H9 (cell line): ENCODE measurements at regions not wholly inside any gene's neighbourhood (a gene's known extent, or its start where the extent isn't known, plus 50 kb on each side); places are given as distances from the start of the nearest gene placed in this dataset.
A peak's percentile ranks its signal among the peaks of the same experiment; 100 is the strongest.

Source experiments
- DNase-seq: peaks from one replicate; pipeline ENCODE4 v3.0.0-alpha.2; 2017
- H2AFZ ChIP-seq: one replicate; pipeline ENCODE4 v1.6.1; 2013; ENCODE audit warnings: mild to moderate bottlenecking, low read length, control low read depth, moderate library complexity
- H2AK5ac ChIP-seq: 2 replicates; pipeline ENCODE4 v1.6.1; 2013; ENCODE audit warnings: low read length, control low read depth, mixed read lengths; ENCODE audit not compliant: insufficient read length
- H2BK120ac ChIP-seq: one replicate; pipeline ENCODE4 v1.6.1; 2013; ENCODE audit warnings: low read depth, mild to moderate bottlenecking, low read length, control low read depth, inconsistent platforms; ENCODE audit not compliant: poor library complexity, severe bottlenecking
- H2BK12ac ChIP-seq: 2 replicates; pipeline ENCODE4 v1.6.1; 2013; ENCODE audit warnings: low read length, control low read depth, mixed read lengths, low read depth; ENCODE audit not compliant: insufficient read length
- H2BK15ac ChIP-seq: 2 replicates; pipeline ENCODE4 v1.6.1; 2013; ENCODE audit warnings: low read depth, low read length, control low read depth
- H2BK20ac ChIP-seq: one replicate; pipeline ENCODE4 v1.6.1; 2013; ENCODE audit warnings: low read depth, mild to moderate bottlenecking, low read length, control low read depth, inconsistent platforms; ENCODE audit not compliant: poor library complexity, severe bottlenecking
- H2BK5ac ChIP-seq: 2 replicates; pipeline ENCODE4 v1.6.1; 2013; ENCODE audit warnings: low read length, control low read depth, mixed read lengths; ENCODE audit not compliant: insufficient read length
- H3K14ac ChIP-seq: 2 replicates; pipeline ENCODE4 v1.6.1; 2013; ENCODE audit warnings: low read length, control low read depth; ENCODE audit not compliant: insufficient read depth
- H3K18ac ChIP-seq: 2 replicates; pipeline ENCODE4 v1.6.1; 2013; ENCODE audit warnings: low read depth, mild to moderate bottlenecking, mixed read lengths, low read length, control low read depth; ENCODE audit not compliant: insufficient read length
- H3K23ac ChIP-seq: 2 replicates; pipeline ENCODE4 v1.6.1; 2013; ENCODE audit warnings: low read length, control low read depth, mixed read lengths, low read depth; ENCODE audit not compliant: insufficient read length
- H3K23me2 ChIP-seq: 2 replicates; pipeline ENCODE4 v1.6.1; 2013; ENCODE audit warnings: low read depth, mild to moderate bottlenecking, mixed read lengths, low read length, control low read depth; ENCODE audit not compliant: insufficient read length, poor library complexity, severe bottlenecking
- H3K27ac ChIP-seq: 2 replicates; pipeline ENCODE4 v1.5.1; 2013; ENCODE audit warnings: low read length, control low read depth, mixed read lengths, low read depth; ENCODE audit not compliant: insufficient read length
- H3K27me3 ChIP-seq: 2 replicates; pipeline ENCODE4 v1.6.1; 2013; ENCODE audit warnings: low read length, control low read depth, inconsistent platforms; ENCODE audit not compliant: insufficient read depth
- H3K4ac ChIP-seq: 2 replicates; pipeline ENCODE4 v1.6.1; 2013; ENCODE audit warnings: low read depth, mild to moderate bottlenecking, control low read depth, inconsistent platforms, low read length, moderate library complexity
- H3K4me1 ChIP-seq: 2 replicates; pipeline ENCODE4 v1.6.1; 2013; ENCODE audit warnings: low read length, control low read depth, inconsistent platforms; ENCODE audit not compliant: insufficient read depth
- H3K4me2 ChIP-seq: 2 replicates; pipeline ENCODE4 v1.6.1; 2013; ENCODE audit warnings: low read length, control low read depth, mixed read lengths; ENCODE audit not compliant: insufficient read length, insufficient read depth
- H3K56ac ChIP-seq: 2 replicates; pipeline ENCODE4 v1.6.1; 2013; ENCODE audit warnings: low read depth, mild to moderate bottlenecking, mixed read lengths, low read length, control low read depth; ENCODE audit not compliant: insufficient read length
- H3K79me1 ChIP-seq: 2 replicates; pipeline ENCODE4 v1.6.1; 2013; ENCODE audit warnings: low read depth, mild to moderate bottlenecking, moderate library complexity, low read length, control low read depth, inconsistent platforms; ENCODE audit not compliant: insufficient read depth, poor library complexity, severe bottlenecking
- H3K79me2 ChIP-seq: 2 replicates; pipeline ENCODE4 v1.6.1; 2013; ENCODE audit warnings: low read length, control low read depth, inconsistent platforms; ENCODE audit not compliant: insufficient read depth
- H3K9ac ChIP-seq: 2 replicates; pipeline ENCODE4 v1.6.1; 2013; ENCODE audit warnings: low read length, control low read depth, mixed read lengths; ENCODE audit not compliant: insufficient read length; ENCODE audit errors: extremely low read depth
- H3K9me3 ChIP-seq: one replicate; pipeline ENCODE4 v1.6.1; 2013; ENCODE audit warnings: low read depth, low read length, inconsistent platforms; ENCODE audit not compliant: control insufficient read depth
- H3T11ph ChIP-seq: one replicate; pipeline ENCODE4 v1.6.1; 2013; ENCODE audit warnings: mild to moderate bottlenecking, low read length, control low read depth, inconsistent platforms
- H4K20me1 ChIP-seq: one replicate; pipeline ENCODE4 v1.6.1; 2013; ENCODE audit not compliant: control insufficient read depth, insufficient read length, insufficient read depth
- H4K5ac ChIP-seq: 2 replicates; pipeline ENCODE4 v1.6.1; 2013; ENCODE audit warnings: low read depth, mild to moderate bottlenecking, mixed read lengths, low read length, control low read depth; ENCODE audit not compliant: insufficient read length
- H4K8ac ChIP-seq: replicated peaks from 2 replicates; pipeline ENCODE4 v1.6.1; 2013; ENCODE audit warnings: low read length, control low read depth, mixed read lengths, low read depth; ENCODE audit not compliant: insufficient read length
- H4K91ac ChIP-seq: 2 replicates; pipeline ENCODE4 v1.6.1; 2013; ENCODE audit warnings: low read depth, mild to moderate bottlenecking, moderate library complexity, mixed read lengths, low read length, control low read depth; ENCODE audit not compliant: insufficient read length
- H3K27ac Mint-ChIP-seq, 3 experiments: 2 replicates in 2 of 3; 3 replicates in 1 of 3; pipeline ENCODE4 v1.8.0; 2020 to 2021; ENCODE audit warnings: mixed read lengths in 3 of 3, mild to moderate bottlenecking in 1 of 3, moderate library complexity in 1 of 3
- H3K27me3 Mint-ChIP-seq: 2 replicates; pipeline ENCODE4 v1.8.0; 2021; ENCODE audit warnings: low read depth, mild to moderate bottlenecking, moderate library complexity, mixed read lengths
- H3K36me3 Mint-ChIP-seq, 3 experiments: 2 replicates in 2 of 3; 3 replicates in 1 of 3; pipeline ENCODE4 v1.8.0; 2020 to 2021; ENCODE audit warnings: low read depth in 3 of 3, mixed read lengths in 3 of 3; ENCODE audit not compliant: insufficient read depth in 1 of 3
- H3K4me1 Mint-ChIP-seq, 2 experiments: 2 replicates each; pipeline ENCODE4 v1.8.0; 2020; ENCODE audit warnings: mixed read lengths in 2 of 2
- H3K4me3 Mint-ChIP-seq, 2 experiments: 2 replicates in 1 of 2; 3 replicates in 1 of 2; pipeline ENCODE4 v1.8.0; 2020 to 2021; ENCODE audit warnings: mild to moderate bottlenecking in 2 of 2, mixed read lengths in 2 of 2, moderate library complexity in 1 of 2
- H3K9me3 Mint-ChIP-seq, 2 experiments: 2 replicates in 1 of 2; 3 replicates in 1 of 2; pipeline ENCODE4 v1.8.0; 2020; ENCODE audit warnings: mild to moderate bottlenecking in 2 of 2, mixed read lengths in 2 of 2, moderate library complexity in 1 of 2
- CTCF ChIP-seq: fragments of 200-600 bp; sonication (generic); conservative IDR thresholded peaks from 3 replicates; pipeline ENCODE4 v1.8.0; 2021; ENCODE audit warnings: antibody characterized with exemption, mild to moderate bottlenecking
- WGBS: extraction: QIAGEN DNeasy Blood & Tissue Kit; methylation state at CpG from one replicate; pipeline ENCODE4 v1.1.7; 2013; ENCODE audit warnings: missing lambda C conversion rate, low lambda C conversion rate, mixed read lengths; ENCODE audit not compliant: insufficient read length; ENCODE audit errors: extremely low coverage; 5-methylcytosine and 5-hydroxymethylcytosine counted together

GRCh38 chr1:181179279-181179986, 90.9 kb downstream of the IER5 start:
- no peak overlapping the region for H3K27ac ChIP-seq
- no peak overlapping the region for H3K4ac ChIP-seq
- Mint-ChIP-seq H3K4me3 (peak overlapping the region; percentile 6 to 45; a peak in 3 of 5 replicates), H3K27me3 (peaks cover 15% of the 10 kb centered on the region), H3K9me3 (peaks cover 0 to 12% of the 10 kb centered on the region in 2 experiments; a peak in 2 of 5 replicates), H3K4me1 (peaks cover 44 to 58% of the 10 kb centered on the region in 2 experiments), H3K36me3 (peaks cover 0 to 13% (median 2%) of the 10 kb centered on the region in 3 experiments; a peak in 3 of 7 replicates), H3K27ac (peak overlapping the region; percentile 28 to 93 (median 92); a peak in 5 of 7 replicates)
- no peak overlapping the region for H2AK5ac ChIP-seq
- no peaks in the 10 kb centered on the region for H3K79me1 ChIP-seq
- H3K9ac ChIP-seq = no peak overlapping the region
- no peak overlapping the region for H4K8ac ChIP-seq
- no peak overlapping the region for H2BK120ac ChIP-seq
- H3K79me2 ChIP-seq = no peaks in the 10 kb centered on the region
- H2BK20ac ChIP-seq = no peak overlapping the region
- H2BK15ac ChIP-seq = no peak overlapping the region
- H2AFZ ChIP-seq = no peak overlapping the region
- no peak overlapping the region for H3K56ac ChIP-seq
- no peak overlapping the region for H4K5ac ChIP-seq
- H3K14ac ChIP-seq = no peak overlapping the region
- no peaks in the 10 kb centered on the region; the same call in 1 of the 2 replicates for H3K27me3 ChIP-seq
- no peak overlapping the region for H4K91ac ChIP-seq
- no peak overlapping the region for H2BK12ac ChIP-seq
- H4K20me1 ChIP-seq = no peaks in the 10 kb centered on the region
- WGBS = no CpG with 5 or more reads among the region's 10 CpGs
- no peak for DNase-seq
- peak overlapping the region; percentile 2 for H3K4me2 ChIP-seq
- no peaks in the 10 kb centered on the region for H3K23me2 ChIP-seq
- H3K18ac ChIP-seq = no peak overlapping the region
- H3K23ac ChIP-seq = no peak overlapping the region
- H3K9me3 ChIP-seq = no peaks in the 10 kb centered on the region
- peaks cover 11% of the 10 kb centered on the region; the same call in 1 of the 2 replicates for H3K4me1 ChIP-seq
- H2BK5ac ChIP-seq = no peak overlapping the region
- no peak for TF ChIP-seq CTCF
- no peak overlapping the region for H3T11ph ChIP-seq
